ENCODE measurements at regions not wholly inside any gene's neighbourhood (a gene's known extent, or its start where the extent isn't known, plus 50 kb on each side); places are given as distances from the start of the nearest gene placed in this dataset.

- TF ChIP-seq CTCF (IDR thresholded peaks at IDR 0.05; ENCODE audit: extremely low read depth in 1 of 2, insufficient read depth in 1 of 2, low read depth in 1 of 2, low read length in 2 of 2) (no peak), EZH2 (IDR thresholded peaks at IDR 0.05; ENCODE audit: borderline replicate concordance, low read depth, low read length, severe bottlenecking) (no peak), POLR2A (IDR thresholded peaks at IDR 0.05; ENCODE audit: low read depth, low read length) (no peak), JUN (IDR thresholded peaks at IDR 0.05; ENCODE audit: borderline replicate concordance, insufficient read depth, insufficient read length, low read depth) (no peak)
Observed at GRCh38 chr1:193339401-193339800, 153.0 kb upstream of the B3GALT2 start.
